Activated T-helper 1 cell treated with anti-CD3 and anti-CD28 coated beads, Interleukin-12 subunit alpha, Interleukin-12 subunit beta, Interleukin-2, Interleukin-4 antibody, amounts not matched to agents 30 ng/mL and 10 ng/mL and 1 ng/mL, durations not matched to agents 14 hours and 24 hours and 36 hours (primary cell): ENCODE measurements at regions not wholly inside any gene's neighbourhood (a gene's known extent, or its start where the extent isn't known, plus 50 kb on each side); places are given as distances from the start of the nearest gene placed in this dataset.

Experiments
- DNase-seq: peaks from one replicate; pipeline ENCODE4 v3.0.0; 2021; ENCODE audit warnings: low spot score
- H3K27ac Mint-ChIP-seq: one replicate; pipeline ENCODE4 v1.8.0; 2021; ENCODE audit warnings: mild to moderate bottlenecking, mixed read lengths
- H3K27me3 Mint-ChIP-seq: one replicate; pipeline ENCODE4 v1.8.0; 2022; ENCODE audit warnings: mild to moderate bottlenecking, moderate library complexity, mixed read lengths; ENCODE audit not compliant: insufficient read depth
- H3K36me3 Mint-ChIP-seq: one replicate; pipeline ENCODE4 v1.8.0; 2021; ENCODE audit warnings: low read depth, mixed read lengths
- H3K4me1 Mint-ChIP-seq: one replicate; pipeline ENCODE4 v1.8.0; 2021; ENCODE audit warnings: low read depth, mixed read lengths
- H3K4me3 Mint-ChIP-seq: one replicate; pipeline ENCODE4 v1.8.0; 2021; ENCODE audit warnings: mild to moderate bottlenecking, moderate library complexity, mixed read lengths
- H3K9me3 Mint-ChIP-seq: one replicate; pipeline ENCODE4 v1.8.0; 2021; ENCODE audit warnings: mixed read lengths
- intact Hi-C: fragments of 100-400 bp; cut with micrococcal nuclease; formaldehyde crosslinking; loops from one replicate; pipeline ENCODE4 v1.15.1; 2024

DNA sequence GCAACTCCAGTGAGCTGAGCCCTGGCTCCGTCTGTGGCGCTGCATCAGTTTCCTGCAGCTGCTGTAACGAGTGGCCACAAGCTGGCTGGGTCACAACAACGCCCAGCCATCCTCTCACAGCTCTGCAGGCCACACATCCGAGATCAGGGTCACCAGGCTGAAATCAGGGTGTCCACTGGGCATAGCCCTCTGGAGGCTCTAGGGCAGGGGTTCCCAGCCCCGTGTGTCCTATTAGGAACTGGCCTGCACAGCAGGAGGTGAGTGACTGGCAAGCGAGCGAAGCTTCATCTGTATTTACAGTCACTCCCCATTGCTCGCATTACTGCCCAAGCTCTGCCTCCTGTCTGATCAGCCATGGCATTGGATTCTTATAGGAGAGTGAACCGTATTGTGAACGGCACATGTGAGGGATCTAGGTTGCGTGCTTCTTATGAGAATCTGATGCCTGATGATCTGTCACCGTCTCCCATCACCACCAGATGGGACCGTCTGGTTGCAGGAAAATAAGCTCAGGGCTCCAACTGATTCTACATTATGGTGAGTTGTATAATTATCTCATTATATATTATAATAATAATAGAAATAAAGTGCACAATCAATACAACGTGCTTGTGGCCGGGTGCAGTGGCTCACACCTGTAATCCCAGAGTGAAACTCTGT is 176.5 kb downstream of the SEC14L1 start:
- H3K27ac Mint-ChIP-seq: no peak overlapping the region
- H3K36me3 Mint-ChIP-seq: peaks cover 2% of the 10 kb centered on the region
- no peak overlapping the region for H3K4me3 Mint-ChIP-seq
- no peak for DNase-seq
- H3K4me1 Mint-ChIP-seq: peaks cover 14% of the 10 kb centered on the region
- no peaks in the 10 kb centered on the region for H3K27me3 Mint-ChIP-seq
- intact Hi-C loops: no loop called here
- no peaks in the 10 kb centered on the region for H3K9me3 Mint-ChIP-seq

DNA sequence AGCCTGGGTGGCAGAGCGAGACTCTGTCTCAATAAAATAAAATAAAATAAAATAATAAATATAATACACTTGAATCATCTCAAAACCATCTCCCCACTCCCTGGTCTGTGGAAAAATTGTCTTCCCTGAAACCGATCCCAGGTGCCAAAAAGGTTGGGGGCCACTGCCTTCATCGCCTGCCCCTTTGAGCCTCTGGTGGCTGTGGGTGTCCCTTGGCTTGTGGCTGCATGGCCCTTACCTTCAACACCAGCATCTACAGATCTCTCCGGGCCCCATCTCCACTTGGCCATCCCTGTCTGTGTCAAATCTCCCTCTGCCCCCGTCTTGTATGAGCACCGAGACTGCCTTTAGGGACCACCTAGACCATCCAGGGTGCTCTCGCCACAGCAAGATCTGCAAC is 177.3 kb downstream of the SEC14L1 start:
- Mint-ChIP-seq H3K4me3 (no peak overlapping the region), H3K36me3 (peaks cover 2% of the 10 kb centered on the region), H3K27me3 (no peaks in the 10 kb centered on the region), H3K27ac (peak overlapping the region; percentile 55), H3K4me1 (peaks cover 14% of the 10 kb centered on the region), H3K9me3 (no peaks in the 10 kb centered on the region)
- DNase-seq: no peak
- intact Hi-C loops: no loop called here

- Mint-ChIP-seq H3K27me3 (no peaks in the 10 kb centered on the region), H3K4me3 (no peak overlapping the region), H3K9me3 (no peaks in the 10 kb centered on the region), H3K4me1 (peaks cover 15% of the 10 kb centered on the region), H3K36me3 (peaks cover 2% of the 10 kb centered on the region), H3K27ac (peak overlapping the region; percentile 83)
- DNase-seq: no peak
- intact Hi-C loops: no loop called here
Observed at GRCh38 chr17:77318491-77319210, 177.9 kb downstream of the SEC14L1 start.

DNA sequence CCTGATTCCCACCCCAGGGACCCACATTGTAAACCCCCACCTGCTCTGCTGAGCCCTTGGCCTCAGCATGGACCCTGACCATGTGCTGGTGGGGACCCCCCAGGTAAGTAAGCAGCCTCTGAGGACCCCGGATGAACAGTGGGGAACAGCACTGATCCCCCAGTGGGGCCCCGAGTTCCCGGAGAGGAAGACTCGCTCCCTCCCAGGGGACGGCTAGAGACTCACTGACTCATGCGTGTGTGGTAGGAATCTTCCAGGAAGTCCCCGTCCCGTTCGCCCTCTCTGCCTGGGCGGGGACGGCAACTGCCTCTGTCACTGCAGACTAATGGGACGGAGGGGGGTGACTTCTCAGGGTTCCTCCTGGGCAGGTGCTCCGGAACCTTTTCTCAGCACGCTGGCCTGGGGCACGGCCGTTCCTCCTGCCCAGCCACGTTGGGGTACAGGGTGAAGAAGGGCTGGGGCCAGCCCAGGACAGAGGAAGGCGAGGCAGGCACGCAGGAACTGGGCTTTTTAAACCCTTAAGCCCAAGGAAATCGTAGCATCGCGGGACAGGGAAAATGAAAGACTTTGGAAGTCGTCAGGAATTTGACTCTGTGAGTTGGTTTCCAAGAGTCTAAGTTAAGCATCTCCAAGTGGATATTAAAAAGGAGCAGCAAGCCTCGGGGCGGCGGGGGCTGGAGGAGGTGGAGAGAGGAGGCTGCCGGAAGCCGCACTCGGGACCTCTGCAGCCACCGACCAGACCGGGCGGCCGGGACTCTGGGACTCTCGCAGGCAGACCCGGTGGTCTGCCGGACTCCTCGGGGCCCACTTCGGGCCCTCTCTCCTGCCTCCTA is 178.7 kb downstream of the SEC14L1 start:
- intact Hi-C loops: no loop called here
- peak overlapping the region; percentile 89 for H3K4me3 Mint-ChIP-seq
- H3K27me3 Mint-ChIP-seq: no peaks in the 10 kb centered on the region
- peaks cover 2% of the 10 kb centered on the region for H3K36me3 Mint-ChIP-seq
- peak overlapping the region; percentile 83 for H3K27ac Mint-ChIP-seq
- peak; percentile 49 for DNase-seq
- H3K9me3 Mint-ChIP-seq: no peaks in the 10 kb centered on the region
- peaks cover 23% of the 10 kb centered on the region for H3K4me1 Mint-ChIP-seq

GRCh38 chr17:77320044-77320440 is 179.3 kb downstream of the SEC14L1 start:
- Mint-ChIP-seq H3K4me1 (peaks cover 29% of the 10 kb centered on the region), H3K9me3 (no peaks in the 10 kb centered on the region), H3K27me3 (no peaks in the 10 kb centered on the region), H3K4me3 (peak overlapping the region; percentile 57), H3K27ac (no peak overlapping the region), H3K36me3 (peaks cover 2% of the 10 kb centered on the region)
- no peak for DNase-seq
- intact Hi-C loops: no loop called here

GRCh38 chr17:77320485-77321256 is 179.9 kb downstream of the SEC14L1 start:
- peaks cover 2% of the 10 kb centered on the region for H3K36me3 Mint-ChIP-seq
- no peaks in the 10 kb centered on the region for H3K27me3 Mint-ChIP-seq
- H3K27ac Mint-ChIP-seq: no peak overlapping the region
- peaks cover 35% of the 10 kb centered on the region for H3K4me1 Mint-ChIP-seq
- DNase-seq: no peak
- peak overlapping the region; percentile 64 for H3K4me3 Mint-ChIP-seq
- intact Hi-C loops: no loop called here
- H3K9me3 Mint-ChIP-seq: no peaks in the 10 kb centered on the region

- intact Hi-C loops: no loop called here
- Mint-ChIP-seq H3K36me3 (peaks cover 2% of the 10 kb centered on the region), H3K9me3 (no peaks in the 10 kb centered on the region), H3K4me1 (peaks cover 44% of the 10 kb centered on the region), H3K27me3 (peaks cover 2% of the 10 kb centered on the region), H3K27ac (no peak overlapping the region), H3K4me3 (no peak overlapping the region)
- no peak for DNase-seq
Observed at GRCh38 chr17:77321649-77322513, 181.1 kb downstream of the SEC14L1 start.

GRCh38 chr17:77322514-77323412 is 182.0 kb downstream of the SEC14L1 start:
- Mint-ChIP-seq H3K4me3 (no peak overlapping the region), H3K9me3 (no peaks in the 10 kb centered on the region), H3K4me1 (peaks cover 44% of the 10 kb centered on the region), H3K27ac (no peak overlapping the region), H3K27me3 (peaks cover 2% of the 10 kb centered on the region), H3K36me3 (peaks cover 2% of the 10 kb centered on the region)
- DNase-seq: no peak
- intact Hi-C loops: no loop called here

GRCh38 chr17:77323413-77324171 is 182.8 kb downstream of the SEC14L1 start:
- no peaks in the 10 kb centered on the region for H3K9me3 Mint-ChIP-seq
- no peak overlapping the region for H3K4me3 Mint-ChIP-seq
- H3K27ac Mint-ChIP-seq: no peak overlapping the region
- H3K36me3 Mint-ChIP-seq: peaks cover 2% of the 10 kb centered on the region
- H3K4me1 Mint-ChIP-seq: peaks cover 44% of the 10 kb centered on the region
- intact Hi-C loops: no loop called here
- DNase-seq: no peak
- peaks cover 2% of the 10 kb centered on the region for H3K27me3 Mint-ChIP-seq

DNA sequence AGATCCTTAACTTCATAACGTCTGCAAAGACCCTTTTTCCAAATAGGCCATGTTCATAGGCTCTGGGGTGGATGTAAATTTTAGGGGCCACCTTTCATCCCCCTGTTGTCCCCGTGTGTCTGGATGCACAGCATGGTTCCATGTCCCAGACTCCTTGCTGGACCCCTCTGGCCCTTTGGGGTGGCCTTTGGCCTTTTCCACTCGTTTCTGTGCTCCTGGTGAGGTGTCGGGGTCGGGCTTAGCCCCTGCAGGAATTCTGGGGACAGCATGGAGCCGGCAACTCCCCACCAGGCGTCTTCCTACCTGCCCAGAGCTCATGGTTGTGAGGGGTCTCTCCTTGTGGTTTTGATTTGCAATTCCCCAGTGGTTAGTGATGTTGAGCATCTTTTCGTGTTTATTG is 183.5 kb downstream of the SEC14L1 start:
- H3K4me1 Mint-ChIP-seq: peaks cover 44% of the 10 kb centered on the region
- H3K27ac Mint-ChIP-seq: peak overlapping the region; percentile 13
- H3K27me3 Mint-ChIP-seq: peaks cover 2% of the 10 kb centered on the region
- DNase-seq: no peak
- intact Hi-C loops: no loop called here
- peaks cover 2% of the 10 kb centered on the region for H3K36me3 Mint-ChIP-seq
- no peak overlapping the region for H3K4me3 Mint-ChIP-seq
- H3K9me3 Mint-ChIP-seq: no peaks in the 10 kb centered on the region
